ENCODE measurements at regions not wholly inside any gene's neighbourhood (a gene's known extent, or its start where the extent isn't known, plus 50 kb on each side); places are given as distances from the start of the nearest gene placed in this dataset.

DNA sequence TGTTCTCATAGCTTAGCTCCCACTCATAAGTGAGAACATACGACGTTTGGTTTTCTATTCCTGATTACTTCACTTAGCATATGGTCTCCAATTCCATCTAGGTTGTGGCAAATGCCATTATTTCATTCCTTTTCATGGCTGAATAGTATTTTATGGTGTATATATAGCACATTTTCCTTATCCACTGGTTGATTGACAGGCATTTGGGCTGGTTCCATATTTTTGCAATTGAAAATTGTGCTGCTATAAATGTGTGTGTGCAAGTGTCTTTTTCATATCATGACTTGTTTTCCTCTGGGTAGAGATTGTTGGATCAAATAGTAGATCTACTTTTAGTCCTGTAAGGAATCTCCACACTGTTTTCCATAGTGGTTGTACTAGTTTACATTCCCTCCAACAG, 133.0 kb upstream of the TAB2 start:
- H3K9ac ChIP-seq = no peak overlapping the region
- Mint-ChIP-seq H3K4me3 (no peak overlapping the region), H3K4me1 (no peaks in the 10 kb centered on the region), H3K27me3 (ENCODE audit: insufficient read depth, low read depth) (no peaks in the 10 kb centered on the region), H3K27ac (no peak overlapping the region), H3K9me3 (peaks cover 14% of the 10 kb centered on the region), H3K36me3 (no peaks in the 10 kb centered on the region)
- H3K36me3 ChIP-seq = no peaks in the 10 kb centered on the region
- no peaks in the 10 kb centered on the region for H3F3A ChIP-seq (ENCODE audit: low read depth)
- no peaks in the 10 kb centered on the region for H3K79me2 ChIP-seq (ENCODE audit: low read depth)
- H3K27me3 ChIP-seq = no peaks in the 10 kb centered on the region
- no peaks in the 10 kb centered on the region for H3K4me1 ChIP-seq
- no peaks in the 10 kb centered on the region for H4K20me1 ChIP-seq (ENCODE audit: low read depth)
- TF ChIP-seq EZH2phosphoT487 (IDR thresholded peaks at IDR 0.05) (no peak), CTCF (IDR thresholded peaks at IDR 0.05) (no peak), EZH2 (IDR thresholded peaks at IDR 0.05) (no peak)
- H3K4me3 ChIP-seq = no peak overlapping the region
- no peak for DNase-seq (ENCODE audit: low spot score)
- H3K27ac ChIP-seq = no peak overlapping the region
- no peaks in the 10 kb centered on the region for H3K9me3 ChIP-seq (ENCODE audit: low read depth)
- no peak overlapping the region for H2AFZ ChIP-seq (replicated peaks)
- H3K4me2 ChIP-seq = no peak overlapping the region

GRCh38 chr6:149185799-149186357, 131.6 kb upstream of the TAB2 start:
- H3K27me3 Mint-ChIP-seq (ENCODE audit: insufficient read depth, low read depth) = peaks cover 2% of the 10 kb centered on the region
- H3K27me3 ChIP-seq = no peaks in the 10 kb centered on the region

DNA sequence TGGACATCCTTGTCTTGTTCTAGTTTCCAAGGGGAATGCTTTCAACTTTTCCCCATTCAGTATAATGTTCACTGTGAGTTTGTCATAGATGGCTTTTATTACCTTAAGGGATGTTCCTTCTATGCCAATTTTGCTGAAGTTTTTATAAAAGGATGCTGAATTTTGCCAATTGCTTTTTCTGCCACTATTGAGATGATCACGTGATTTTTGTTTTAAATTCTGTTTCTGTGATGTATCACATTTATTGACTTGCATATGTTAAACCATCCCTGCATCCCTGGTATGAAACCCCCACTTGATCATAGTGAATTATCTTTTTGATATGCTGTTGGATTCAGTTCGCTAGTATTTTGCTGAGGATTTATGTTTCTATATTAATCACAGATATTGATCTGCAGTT, 130.6 kb upstream of the TAB2 start:
- H3K9me3 ChIP-seq (ENCODE audit: low read depth) = no peaks in the 10 kb centered on the region
- peaks cover 2% of the 10 kb centered on the region for H3K27me3 Mint-ChIP-seq (ENCODE audit: insufficient read depth, low read depth)
- H3K27me3 ChIP-seq = no peaks in the 10 kb centered on the region
- no peak overlapping the region for H3K4me3 Mint-ChIP-seq
- no peaks in the 10 kb centered on the region for H3F3A ChIP-seq (ENCODE audit: low read depth)
- no peak overlapping the region for H3K27ac Mint-ChIP-seq
- no peak overlapping the region for H3K4me2 ChIP-seq
- no peaks in the 10 kb centered on the region for H3K4me1 ChIP-seq
- H4K20me1 ChIP-seq (ENCODE audit: low read depth) = no peaks in the 10 kb centered on the region
- no peak overlapping the region for H2AFZ ChIP-seq (replicated peaks)
- H3K36me3 Mint-ChIP-seq = no peaks in the 10 kb centered on the region
- H3K9ac ChIP-seq = no peak overlapping the region
- no peaks in the 10 kb centered on the region for H3K36me3 ChIP-seq
- H3K79me2 ChIP-seq (ENCODE audit: low read depth) = no peaks in the 10 kb centered on the region
- peaks cover 24% of the 10 kb centered on the region for H3K9me3 Mint-ChIP-seq
- H3K4me3 ChIP-seq = no peak overlapping the region
- no peaks in the 10 kb centered on the region for H3K4me1 Mint-ChIP-seq
- no peak overlapping the region for H3K27ac ChIP-seq
- TF ChIP-seq CTCF (IDR thresholded peaks at IDR 0.05) (no peak), EZH2 (IDR thresholded peaks at IDR 0.05) (no peak), EZH2phosphoT487 (IDR thresholded peaks at IDR 0.05) (no peak)
- no peak for DNase-seq (ENCODE audit: low spot score)

More at GRCh38 chr6:149185799-149186357, 131.6 kb upstream of the TAB2 start:
- no peak overlapping the region for H3K4me2 ChIP-seq
- peaks cover 24% of the 10 kb centered on the region for H3K9me3 Mint-ChIP-seq
- H3K9me3 ChIP-seq (ENCODE audit: low read depth) = no peaks in the 10 kb centered on the region
- no peaks in the 10 kb centered on the region for H3K36me3 Mint-ChIP-seq
- no peak overlapping the region for H3K9ac ChIP-seq
- no peaks in the 10 kb centered on the region for H3K4me1 Mint-ChIP-seq
- TF ChIP-seq EZH2phosphoT487 (IDR thresholded peaks at IDR 0.05) = no peak
- no peak for TF ChIP-seq CTCF (IDR thresholded peaks at IDR 0.05)
- no peak for TF ChIP-seq EZH2 (IDR thresholded peaks at IDR 0.05)
- no peak overlapping the region for H3K27ac Mint-ChIP-seq
- H3K4me3 ChIP-seq = no peak overlapping the region
- no peaks in the 10 kb centered on the region for H4K20me1 ChIP-seq (ENCODE audit: low read depth)
- no peak overlapping the region for H2AFZ ChIP-seq (replicated peaks)
- no peaks in the 10 kb centered on the region for H3K36me3 ChIP-seq
- H3K27ac ChIP-seq = no peak overlapping the region
- no peaks in the 10 kb centered on the region for H3K4me1 ChIP-seq
- H3K4me3 Mint-ChIP-seq = no peak overlapping the region
- H3F3A ChIP-seq (ENCODE audit: low read depth) = no peaks in the 10 kb centered on the region
- DNase-seq (ENCODE audit: low spot score) = no peak
- no peaks in the 10 kb centered on the region for H3K79me2 ChIP-seq (ENCODE audit: low read depth)
